GM12872 (cell line): ENCODE measurements at regions not wholly inside any gene's neighbourhood (a gene's known extent, or its start where the extent isn't known, plus 50 kb on each side); places are given as distances from the start of the nearest gene placed in this dataset.

ENCODE experiments used
- CTCF ChIP-seq: IDR thresholded peaks from 3 replicates; pipeline ENCODE4 v1.5.1; 2011; ENCODE audit warnings: low read depth, mild to moderate bottlenecking, low read length, moderate library complexity; ENCODE audit not compliant: insufficient read depth

GRCh38 chr11:36885154-36885553 is 287.1 kb upstream of the RAG2 start:
- no peak for TF ChIP-seq CTCF

GRCh38 chr11:36878737-36879136 is 280.7 kb upstream of the RAG2 start:
- no peak for TF ChIP-seq CTCF

- TF ChIP-seq CTCF, result no peak
These were observed 279.1 kb upstream of the RAG2 start for GRCh38 chr11:36877149-36877548.

- no peak for TF ChIP-seq CTCF
These were observed 278.2 kb upstream of the RAG2 start for GRCh38 chr11:36876266-36876665.

GRCh38 chr11:36874291-36874690 is 276.3 kb upstream of the RAG2 start:
- TF ChIP-seq CTCF, result no peak

GRCh38 chr11:36870361-36870760 is 272.3 kb upstream of the RAG2 start:
- TF ChIP-seq CTCF, result no peak

- TF ChIP-seq CTCF, result no peak
These were observed 270.3 kb upstream of the RAG2 start for GRCh38 chr11:36868380-36868779.

GRCh38 chr11:36865846-36866245 is 267.8 kb upstream of the RAG2 start:
- no peak for TF ChIP-seq CTCF
